BLaER1 (cell line): ENCODE measurements at regions not wholly inside any gene's neighbourhood (a gene's known extent, or its start where the extent isn't known, plus 50 kb on each side); places are given as distances from the start of the nearest gene placed in this dataset.

ENCODE experiments used
- H3K27ac ChIP-seq: shearing (Covaris generic); formaldehyde crosslinking; 2 replicates; pipeline ENCODE4 v1.8.1; 2022
- H3K27me3 ChIP-seq: shearing (Covaris generic); formaldehyde crosslinking; 2 replicates; pipeline ENCODE4 v1.8.1; 2022
- H3K36me3 ChIP-seq: shearing (Covaris generic); formaldehyde crosslinking; 2 replicates; pipeline ENCODE4 v1.8.1; 2022
- H3K4me1 ChIP-seq: shearing (Covaris generic); formaldehyde crosslinking; 2 replicates; pipeline ENCODE4 v1.8.1; 2022
- H3K4me2 ChIP-seq: shearing (Covaris generic); formaldehyde crosslinking; 2 replicates; pipeline ENCODE4 v1.8.1; 2022
- H3K4me3 ChIP-seq: shearing (Covaris generic); formaldehyde crosslinking; 2 replicates; pipeline ENCODE4 v1.8.1; 2022
- H3K9ac ChIP-seq: shearing (Covaris generic); formaldehyde crosslinking; 2 replicates; pipeline ENCODE4 v1.8.1; 2022
- H3K9me3 ChIP-seq: shearing (Covaris generic); formaldehyde crosslinking; 2 replicates; pipeline ENCODE4 v1.8.1; 2022
- H4K20me1 ChIP-seq: shearing (Covaris generic); formaldehyde crosslinking; 2 replicates; pipeline ENCODE4 v1.8.1; 2022
- Cebpa-rat ChIP-seq: shearing (Covaris generic); IDR thresholded peaks from 2 replicates; pipeline ENCODE4 v1.8.1; 2022

DNA sequence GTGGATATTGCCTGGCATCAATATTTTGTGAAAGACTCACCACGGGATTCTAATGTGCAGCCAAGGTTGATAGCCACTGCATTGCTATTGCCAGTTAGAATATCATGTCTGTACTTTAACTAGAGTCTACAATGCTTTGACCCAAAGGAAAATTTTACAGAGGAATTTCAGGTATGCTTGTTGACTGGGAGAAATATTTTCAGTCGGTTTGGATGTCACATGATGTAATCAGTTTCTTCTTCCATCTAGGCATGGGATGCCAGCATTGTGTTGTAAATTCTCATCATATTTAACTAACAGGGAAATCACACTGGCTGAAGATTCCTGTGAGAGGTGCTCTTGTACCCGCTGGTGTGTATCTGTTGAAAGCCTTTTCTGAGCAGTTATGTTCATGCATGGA is 508.9 kb upstream of the ADAMTS9 start:
- H3K4me3 ChIP-seq = no peak overlapping the region

DNA sequence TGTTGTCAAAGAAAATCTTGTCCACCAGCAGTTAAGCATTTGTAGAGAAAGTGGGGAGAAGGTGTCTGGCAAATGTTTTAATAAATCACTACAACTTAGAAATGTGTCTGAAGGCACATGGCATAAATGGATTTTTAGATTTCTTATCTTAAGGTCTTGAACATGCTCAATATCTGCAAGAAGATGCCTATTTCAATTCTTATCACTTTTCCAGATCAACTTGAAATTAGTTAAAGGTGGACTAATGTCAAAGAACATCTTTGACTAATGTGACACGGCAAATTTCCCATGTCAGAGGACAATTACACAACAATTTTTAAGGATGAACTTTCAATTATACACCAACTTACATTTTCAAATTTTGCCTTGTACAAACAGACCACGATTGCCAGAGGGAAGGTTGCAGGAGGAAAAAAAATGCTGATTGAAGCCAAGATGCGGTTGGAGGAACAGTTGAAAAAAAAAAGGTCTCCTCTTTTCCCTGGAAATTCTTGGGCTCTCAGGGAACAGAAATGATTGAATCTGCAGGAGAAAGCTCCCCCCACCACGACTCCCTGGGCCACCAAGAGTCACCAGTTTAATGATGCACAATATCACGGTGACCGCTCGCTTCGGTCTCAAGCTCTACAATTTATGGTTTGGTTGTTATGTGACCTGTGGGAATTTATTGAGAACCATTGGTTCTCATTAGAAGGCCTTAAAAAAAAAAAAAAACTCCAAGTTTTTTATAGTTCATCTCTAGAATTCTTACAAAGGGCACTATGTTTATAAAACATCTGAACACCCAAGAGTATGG is 507.6 kb upstream of the ADAMTS9 start:
- no peak overlapping the region for H3K4me2 ChIP-seq
- no peaks in the 10 kb centered on the region for H3K9me3 ChIP-seq
- no peaks in the 10 kb centered on the region for H3K36me3 ChIP-seq
- no peaks in the 10 kb centered on the region for H3K27me3 ChIP-seq
- TF ChIP-seq Cebpa-rat = no peak
- H3K4me1 ChIP-seq = no peaks in the 10 kb centered on the region
- H3K4me3 ChIP-seq = no peak overlapping the region
- H4K20me1 ChIP-seq = no peaks in the 10 kb centered on the region
- H3K9ac ChIP-seq = no peak overlapping the region
- H3K27ac ChIP-seq = no peak overlapping the region

More for the DNA sequence above, 508.9 kb upstream of the ADAMTS9 start:
- Histone ChIP-seq H3K9ac (no peak overlapping the region), H3K9me3 (no peaks in the 10 kb centered on the region), H4K20me1 (no peaks in the 10 kb centered on the region), H3K27ac (no peak overlapping the region), H3K4me2 (no peak overlapping the region), H3K4me1 (no peaks in the 10 kb centered on the region), H3K36me3 (no peaks in the 10 kb centered on the region), H3K27me3 (no peaks in the 10 kb centered on the region)
- no peak for TF ChIP-seq Cebpa-rat

DNA sequence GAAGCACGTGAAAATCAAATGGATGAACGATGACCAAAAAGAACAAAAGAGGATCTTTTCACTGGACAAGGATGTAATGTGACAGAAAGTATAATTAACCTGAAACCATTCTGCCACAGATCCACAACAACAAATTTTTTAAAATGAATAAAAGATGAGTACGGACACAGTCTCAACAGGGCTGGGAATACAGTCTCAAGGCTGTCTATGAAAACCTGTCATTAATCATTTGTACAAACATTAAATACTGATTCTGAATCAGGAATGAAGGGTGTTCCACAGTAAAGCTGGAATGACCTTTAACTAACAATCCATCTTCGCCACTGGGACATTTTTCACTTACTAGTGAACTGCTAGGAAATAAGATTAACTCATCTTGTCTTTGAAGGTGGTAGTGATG is 506.9 kb upstream of the ADAMTS9 start:
- Histone ChIP-seq H3K4me2 (no peak overlapping the region), H3K9ac (no peak overlapping the region), H3K36me3 (no peaks in the 10 kb centered on the region), H3K27me3 (no peaks in the 10 kb centered on the region), H4K20me1 (no peaks in the 10 kb centered on the region), H3K27ac (no peak overlapping the region), H3K4me1 (no peaks in the 10 kb centered on the region), H3K9me3 (no peaks in the 10 kb centered on the region), H3K4me3 (no peak overlapping the region)
- no peak for TF ChIP-seq Cebpa-rat

DNA sequence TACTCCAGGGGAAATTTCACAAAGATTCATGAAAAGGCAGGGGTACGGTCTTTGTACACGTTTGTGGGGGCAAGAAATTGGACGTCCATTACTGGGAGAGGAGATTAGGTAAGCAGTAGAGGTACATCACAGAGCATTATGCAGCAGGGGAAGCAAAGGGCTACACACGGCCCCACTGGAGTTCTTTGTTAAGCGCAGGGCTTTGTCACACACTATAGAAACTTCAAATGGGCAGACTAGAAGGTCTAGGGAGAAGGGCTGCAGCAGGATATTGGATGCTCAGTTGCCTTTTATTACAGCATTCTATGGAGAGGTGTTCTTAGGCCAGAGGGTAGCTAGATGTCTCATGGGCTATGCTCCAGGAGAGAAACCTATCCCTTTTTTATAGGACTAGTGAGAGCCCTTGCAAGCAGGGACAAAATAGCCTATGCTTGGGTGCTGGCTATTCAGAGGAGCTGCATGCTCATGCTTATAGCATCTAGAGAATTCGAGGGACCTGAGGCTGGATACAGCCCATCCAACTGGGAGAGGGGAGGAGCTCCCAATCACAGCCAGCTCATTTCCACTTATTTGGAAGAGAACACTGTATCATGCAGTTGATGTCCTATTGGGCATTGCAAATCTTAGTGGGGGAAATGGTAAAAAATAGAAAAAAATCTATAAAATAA is 506.4 kb upstream of the ADAMTS9 start:
- Histone ChIP-seq H3K27me3 (no peaks in the 10 kb centered on the region), H4K20me1 (no peaks in the 10 kb centered on the region)
- no peak for TF ChIP-seq Cebpa-rat

DNA sequence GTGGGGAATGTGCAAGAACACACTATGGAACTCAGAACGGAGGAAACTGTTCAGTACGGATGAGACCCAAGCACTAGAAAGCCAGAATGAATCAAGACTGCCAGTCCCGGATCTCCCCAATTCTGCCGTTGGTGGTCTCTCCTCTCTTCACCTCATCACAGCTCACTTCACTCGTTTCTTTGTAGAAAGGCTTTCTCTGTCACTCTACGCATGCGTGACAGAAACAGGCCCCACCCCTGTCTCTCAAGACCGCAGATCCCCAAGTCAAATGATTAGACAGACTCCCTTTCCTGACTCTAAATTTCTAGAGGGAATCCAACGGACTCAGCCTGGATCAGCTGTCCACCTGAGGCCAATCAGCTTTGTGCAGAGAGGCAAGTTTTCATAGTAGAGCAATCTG is 505.7 kb upstream of the ADAMTS9 start:
- TF ChIP-seq Cebpa-rat = no peak
- Histone ChIP-seq H3K4me2 (no peak overlapping the region), H3K36me3 (no peaks in the 10 kb centered on the region), H3K4me1 (no peaks in the 10 kb centered on the region), H3K9ac (no peak overlapping the region), H3K4me3 (no peak overlapping the region), H4K20me1 (no peaks in the 10 kb centered on the region), H3K9me3 (no peaks in the 10 kb centered on the region), H3K27me3 (no peaks in the 10 kb centered on the region), H3K27ac (no peak overlapping the region)

More for the DNA sequence above, 506.4 kb upstream of the ADAMTS9 start:
- Histone ChIP-seq H3K9me3 (no peaks in the 10 kb centered on the region), H3K36me3 (no peaks in the 10 kb centered on the region), H3K27ac (no peak overlapping the region), H3K4me1 (no peaks in the 10 kb centered on the region), H3K4me2 (no peak overlapping the region), H3K4me3 (no peak overlapping the region), H3K9ac (no peak overlapping the region)

DNA sequence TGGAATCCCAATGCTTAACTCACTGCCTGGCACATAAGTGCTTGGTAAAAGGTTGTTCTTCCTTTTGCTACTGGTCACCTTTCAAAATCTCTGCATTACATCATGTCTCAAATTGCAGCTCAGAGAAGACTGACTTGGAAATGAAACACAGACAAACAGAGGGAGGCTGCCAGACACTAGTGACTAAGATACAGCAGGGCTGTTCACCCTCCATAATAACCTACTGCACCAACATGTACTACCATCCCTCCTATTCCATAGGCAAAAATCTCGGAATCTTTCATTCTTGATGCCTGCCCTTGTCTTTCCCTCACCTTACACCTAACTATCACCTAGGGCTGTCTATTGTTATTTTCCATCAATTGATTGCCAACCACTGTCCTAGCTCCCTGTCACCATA is 502.3 kb upstream of the ADAMTS9 start:
- no peak overlapping the region for H3K27ac ChIP-seq
- no peak for TF ChIP-seq Cebpa-rat
- no peak overlapping the region for H3K9ac ChIP-seq
- no peak overlapping the region for H3K4me3 ChIP-seq
- H4K20me1 ChIP-seq = no peaks in the 10 kb centered on the region
- H3K9me3 ChIP-seq = no peaks in the 10 kb centered on the region
- no peaks in the 10 kb centered on the region for H3K27me3 ChIP-seq
- no peaks in the 10 kb centered on the region for H3K36me3 ChIP-seq
- H3K4me1 ChIP-seq = no peaks in the 10 kb centered on the region
- no peak overlapping the region for H3K4me2 ChIP-seq

DNA sequence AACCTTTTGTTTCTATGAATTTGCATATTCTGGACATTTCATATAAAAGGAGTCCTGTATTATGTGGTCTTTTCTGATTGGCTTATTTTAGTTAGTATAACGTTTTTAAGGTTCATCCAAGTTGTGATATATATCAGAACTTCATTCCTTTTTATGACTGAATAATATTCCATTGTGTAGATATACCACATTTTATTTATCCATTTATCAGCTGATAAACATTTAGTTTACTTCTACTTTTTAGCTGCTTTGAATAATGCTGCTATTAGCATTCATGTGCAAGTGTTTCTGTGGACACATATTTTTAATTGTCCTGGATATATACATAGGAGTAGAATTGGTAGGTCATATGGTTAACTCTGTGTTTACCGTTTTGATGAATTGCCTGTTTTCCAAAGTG is 498.5 kb upstream of the ADAMTS9 start:
- H3K27ac ChIP-seq = no peak overlapping the region
- H3K27me3 ChIP-seq = no peaks in the 10 kb centered on the region
- no peak overlapping the region for H3K9ac ChIP-seq
- no peak overlapping the region for H3K4me2 ChIP-seq
- no peak for TF ChIP-seq Cebpa-rat
- H3K9me3 ChIP-seq = no peaks in the 10 kb centered on the region
- H3K4me3 ChIP-seq = no peak overlapping the region
- H3K36me3 ChIP-seq = no peaks in the 10 kb centered on the region
- H4K20me1 ChIP-seq = no peaks in the 10 kb centered on the region
- no peaks in the 10 kb centered on the region for H3K4me1 ChIP-seq

DNA sequence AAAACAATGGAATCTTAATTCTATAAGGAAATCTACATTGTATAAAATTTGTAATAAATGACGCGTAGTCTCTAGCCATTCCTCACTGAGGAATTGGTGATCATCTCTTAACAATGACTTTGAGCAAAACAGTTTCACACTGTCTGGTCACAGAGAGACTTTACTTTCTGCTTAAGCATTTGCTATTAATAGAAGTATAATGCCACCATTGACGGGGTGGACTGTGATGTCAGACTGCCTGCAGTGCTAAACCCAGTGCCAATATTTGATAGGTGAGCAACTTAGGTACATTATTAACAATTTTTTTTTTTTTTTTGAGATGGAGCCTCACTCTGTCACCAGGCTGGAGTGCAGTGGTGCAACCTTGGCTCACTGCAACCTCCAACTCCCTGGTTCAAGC is 494.9 kb upstream of the ADAMTS9 start:
- no peak for TF ChIP-seq Cebpa-rat
- Histone ChIP-seq H3K27ac (no peak overlapping the region), H3K4me1 (no peaks in the 10 kb centered on the region), H3K9me3 (no peaks in the 10 kb centered on the region), H3K27me3 (no peaks in the 10 kb centered on the region), H4K20me1 (no peaks in the 10 kb centered on the region), H3K36me3 (no peaks in the 10 kb centered on the region), H3K4me3 (no peak overlapping the region), H3K9ac (no peak overlapping the region), H3K4me2 (no peak overlapping the region)

DNA sequence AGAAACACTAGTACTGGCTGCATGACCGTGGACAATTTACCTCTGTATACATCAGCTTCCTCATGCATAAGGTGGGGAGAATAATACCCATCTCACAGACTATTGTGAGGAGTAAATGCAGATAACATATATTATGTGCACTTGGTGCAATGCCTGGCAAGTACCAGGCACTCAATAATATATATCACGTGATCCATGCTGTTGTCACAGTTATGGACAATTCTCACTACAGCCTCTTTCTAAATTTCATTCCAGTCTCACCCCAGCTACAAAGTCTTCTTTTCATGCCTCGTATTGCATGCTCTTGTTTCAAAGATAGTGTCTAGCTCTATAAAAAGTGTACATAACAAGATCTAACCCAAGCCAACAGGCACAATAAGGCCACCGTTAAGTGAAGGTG is 494.3 kb upstream of the ADAMTS9 start:
- Histone ChIP-seq H4K20me1 (no peaks in the 10 kb centered on the region), H3K4me3 (no peak overlapping the region), H3K9me3 (no peaks in the 10 kb centered on the region), H3K9ac (no peak overlapping the region), H3K27me3 (no peaks in the 10 kb centered on the region), H3K27ac (no peak overlapping the region), H3K36me3 (no peaks in the 10 kb centered on the region), H3K4me2 (no peak overlapping the region), H3K4me1 (no peaks in the 10 kb centered on the region)
- TF ChIP-seq Cebpa-rat = no peak

DNA sequence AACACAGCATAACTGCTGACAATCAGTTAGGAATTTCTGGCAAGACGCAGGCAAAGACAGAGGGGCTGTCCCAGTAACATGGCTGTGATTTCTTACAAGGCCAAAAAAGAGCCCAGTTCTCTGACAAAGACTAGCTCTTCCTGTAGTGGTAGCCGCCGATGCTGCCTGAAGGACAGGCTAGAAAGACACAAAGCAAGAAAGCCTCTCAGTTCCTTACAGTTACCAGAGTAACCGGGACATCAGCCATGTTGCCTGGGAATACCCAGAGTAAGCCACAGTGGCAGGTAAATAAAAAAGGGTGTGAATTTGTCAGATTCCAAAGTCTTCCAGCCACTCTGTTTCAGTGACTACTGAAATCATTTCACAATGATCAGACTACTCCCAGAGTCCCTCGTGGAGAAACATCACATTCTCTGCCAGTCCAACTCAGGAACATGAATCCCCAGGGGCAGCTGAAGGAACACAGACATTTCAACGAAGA is 493.6 kb upstream of the ADAMTS9 start:
- Histone ChIP-seq H3K27ac (no peak overlapping the region), H4K20me1 (no peaks in the 10 kb centered on the region), H3K4me3 (no peak overlapping the region), H3K36me3 (no peaks in the 10 kb centered on the region), H3K4me1 (no peaks in the 10 kb centered on the region), H3K4me2 (no peak overlapping the region), H3K9ac (no peak overlapping the region), H3K27me3 (no peaks in the 10 kb centered on the region), H3K9me3 (no peaks in the 10 kb centered on the region)
- TF ChIP-seq Cebpa-rat = no peak
